OCI-LY1 (cell line): ENCODE measurements at regions not wholly inside any gene's neighbourhood (a gene's known extent, or its start where the extent isn't known, plus 50 kb on each side); places are given as distances from the start of the nearest gene placed in this dataset.

Experiments
- H2AFZ ChIP-seq: fragments of 200-600 bp; sonication (generic), shearing (Covaris generic); 2 replicates; pipeline ENCODE4 v1.6.0; 2014; ENCODE audit warnings: antibody characterized with exemption, mild to moderate bottlenecking, low read length
- H3F3A ChIP-seq: fragments of 200-600 bp; sonication (generic), shearing (Covaris generic); 2 replicates; pipeline ENCODE4 v1.6.0; 2014; ENCODE audit warnings: mild to moderate bottlenecking, antibody characterized with exemption, low read length, moderate library complexity; ENCODE audit not compliant: insufficient read depth
- H3K27ac ChIP-seq: fragments of 200-600 bp; sonication (generic); 2 replicates; pipeline ENCODE4 v1.5.1; 2014; ENCODE audit warnings: low read length, mixed run types, mild to moderate bottlenecking, low read depth; ENCODE audit not compliant: poor library complexity, severe bottlenecking
- H3K27me3 ChIP-seq: fragments of 200-600 bp; sonication (generic); 2 replicates; pipeline ENCODE4 v1.6.0; 2014; ENCODE audit warnings: antibody characterized with exemption, mild to moderate bottlenecking, low read length, moderate library complexity; ENCODE audit not compliant: insufficient read depth
- H3K36me3 ChIP-seq: fragments of 200-600 bp; sonication (generic); 2 replicates; pipeline ENCODE4 v1.6.1; 2014; ENCODE audit warnings: mild to moderate bottlenecking, antibody characterized with exemption, low read length, moderate library complexity, mixed read lengths; ENCODE audit not compliant: insufficient read depth
- H3K4me1 ChIP-seq: fragments of 200-600 bp; sonication (generic); 2 replicates; pipeline ENCODE4 v1.5.1; 2014; ENCODE audit warnings: mild to moderate bottlenecking, low read length, moderate library complexity; ENCODE audit not compliant: insufficient read depth, severe bottlenecking
- H3K4me2 ChIP-seq: fragments of 200-600 bp; sonication (generic), shearing (Covaris generic); 2 replicates; pipeline ENCODE4 v1.6.1; 2014; ENCODE audit warnings: low read length
- H3K4me3 ChIP-seq: fragments of 200-600 bp; sonication (generic); 2 replicates; pipeline ENCODE4 v1.5.1; 2014; ENCODE audit warnings: low read length, low read depth, mild to moderate bottlenecking, mixed read lengths; ENCODE audit not compliant: poor library complexity, severe bottlenecking
- H3K79me2 ChIP-seq: fragments of 200-600 bp; shearing (Covaris generic); 2 replicates; pipeline ENCODE4 v1.6.1; 2016; ENCODE audit warnings: mixed run types, low read length, mixed read lengths; ENCODE audit not compliant: insufficient read depth
- H3K9ac ChIP-seq: fragments of 200-600 bp; sonication (generic), shearing (Covaris generic); 2 replicates; pipeline ENCODE4 v1.6.1; 2014; ENCODE audit warnings: mild to moderate bottlenecking, low read length, mixed read lengths
- H3K9me2 ChIP-seq: fragments of 200-600 bp; sonication (generic), shearing (Covaris generic); 2 replicates; pipeline ENCODE4 v1.6.1; 2014; ENCODE audit warnings: low read depth, mild to moderate bottlenecking, low read length, mixed read lengths
- H3K9me3 ChIP-seq: fragments of 200-600 bp; shearing (Covaris generic); 2 replicates; pipeline ENCODE4 v1.6.1; 2014; ENCODE audit warnings: low read length, mixed read lengths
- H4K20me1 ChIP-seq: fragments of 200-600 bp; sonication (generic), shearing (Covaris generic); 2 replicates; pipeline ENCODE4 v1.6.0; 2016; ENCODE audit warnings: mild to moderate bottlenecking, low read length; ENCODE audit not compliant: insufficient read depth
- EZH2 ChIP-seq: fragments of 200-600 bp; sonication (generic), shearing (Covaris generic); IDR thresholded peaks from 2 replicates; pipeline ENCODE4 v1.8.0; 2017; ENCODE audit warnings: borderline replicate concordance, mixed run types, mild to moderate bottlenecking, antibody characterized with exemption, low read length, moderate library complexity, mixed read lengths
- TF ChIP-seq, protein P1 (sequence below): fragments of 200-600 bp; sonication (generic), shearing (Covaris generic); IDR thresholded peaks from 2 replicates; pipeline ENCODE4 v1.5.1; 2017; ENCODE audit warnings: mild to moderate bottlenecking, antibody characterized with exemption, low read length, moderate library complexity, mixed read lengths

DNA sequence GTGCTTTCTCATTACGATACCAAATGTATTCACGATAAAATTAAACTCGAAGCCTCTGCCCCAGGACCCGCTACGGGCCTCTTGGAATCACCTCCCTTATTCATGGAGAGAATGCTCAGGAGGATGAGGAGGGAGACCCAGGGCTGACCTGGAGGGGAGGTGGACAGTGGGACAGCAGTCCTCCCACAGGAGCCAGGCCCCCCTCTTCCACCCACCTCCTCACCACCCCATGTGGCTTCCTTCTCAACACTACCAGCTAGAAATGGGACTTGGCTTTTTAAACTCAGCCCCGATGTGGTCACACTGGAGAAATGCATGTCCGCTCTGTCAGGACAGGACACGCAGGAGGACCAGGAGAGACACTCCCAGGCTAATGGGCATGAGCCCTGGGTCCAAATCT lies 147.9 kb upstream of the ID2 start:
- H3K79me2 ChIP-seq: no peaks in the 10 kb centered on the region
- H3K36me3 ChIP-seq: peaks cover 13% of the 10 kb centered on the region
- H3K9me3 ChIP-seq: peaks cover 9% of the 10 kb centered on the region
- no peak overlapping the region for H3K4me2 ChIP-seq
- H3K4me1 ChIP-seq: peaks cover 68% of the 10 kb centered on the region
- H3K9me2 ChIP-seq: no peaks in the 10 kb centered on the region
- no peaks in the 10 kb centered on the region for H4K20me1 ChIP-seq
- H3K4me3 ChIP-seq: no peak overlapping the region
- TF ChIP-seq EZH2: no peak
- TF ChIP-seq, protein P1, sequence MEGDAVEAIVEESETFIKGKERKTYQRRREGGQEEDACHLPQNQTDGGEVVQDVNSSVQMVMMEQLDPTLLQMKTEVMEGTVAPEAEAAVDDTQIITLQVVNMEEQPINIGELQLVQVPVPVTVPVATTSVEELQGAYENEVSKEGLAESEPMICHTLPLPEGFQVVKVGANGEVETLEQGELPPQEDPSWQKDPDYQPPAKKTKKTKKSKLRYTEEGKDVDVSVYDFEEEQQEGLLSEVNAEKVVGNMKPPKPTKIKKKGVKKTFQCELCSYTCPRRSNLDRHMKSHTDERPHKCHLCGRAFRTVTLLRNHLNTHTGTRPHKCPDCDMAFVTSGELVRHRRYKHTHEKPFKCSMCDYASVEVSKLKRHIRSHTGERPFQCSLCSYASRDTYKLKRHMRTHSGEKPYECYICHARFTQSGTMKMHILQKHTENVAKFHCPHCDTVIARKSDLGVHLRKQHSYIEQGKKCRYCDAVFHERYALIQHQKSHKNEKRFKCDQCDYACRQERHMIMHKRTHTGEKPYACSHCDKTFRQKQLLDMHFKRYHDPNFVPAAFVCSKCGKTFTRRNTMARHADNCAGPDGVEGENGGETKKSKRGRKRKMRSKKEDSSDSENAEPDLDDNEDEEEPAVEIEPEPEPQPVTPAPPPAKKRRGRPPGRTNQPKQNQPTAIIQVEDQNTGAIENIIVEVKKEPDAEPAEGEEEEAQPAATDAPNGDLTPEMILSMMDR: no peak
- peak overlapping the region; percentile 87 for H3K27ac ChIP-seq
- H3K9ac ChIP-seq: no peak overlapping the region
- H2AFZ ChIP-seq: no peak overlapping the region
- H3K27me3 ChIP-seq: no peaks in the 10 kb centered on the region
- H3F3A ChIP-seq: no peaks in the 10 kb centered on the region

DNA sequence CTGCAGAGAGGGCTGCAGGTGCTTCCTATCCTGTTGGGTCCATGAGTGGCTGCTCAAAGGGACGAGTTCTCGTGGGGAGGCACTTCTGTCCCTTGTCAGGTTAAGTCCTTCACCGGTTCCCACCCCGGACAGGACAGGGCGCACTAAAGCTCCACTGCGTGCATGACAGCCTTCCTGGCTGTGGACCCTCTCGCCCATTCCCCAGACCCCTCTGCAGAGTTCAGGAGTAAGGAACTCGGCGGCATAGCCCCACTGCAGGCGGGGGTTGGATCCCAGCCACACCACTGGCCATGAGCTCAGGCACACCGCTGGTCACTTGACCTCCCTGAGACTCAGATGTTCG lies 147.5 kb upstream of the ID2 start:
- TF ChIP-seq, protein P1: no peak
- TF ChIP-seq EZH2: no peak
- H4K20me1 ChIP-seq: no peaks in the 10 kb centered on the region
- H3K79me2 ChIP-seq: no peaks in the 10 kb centered on the region
- peak overlapping the region; percentile 38; the same call in 1 of the 2 replicates for H3K4me2 ChIP-seq
- no peak overlapping the region for H3K4me3 ChIP-seq
- peaks cover 13% of the 10 kb centered on the region for H3K36me3 ChIP-seq
- H3K9ac ChIP-seq: peak overlapping the region; percentile 56; the same call in 1 of the 2 replicates
- H3K27ac ChIP-seq: peak overlapping the region; percentile 87
- H3K9me2 ChIP-seq: no peaks in the 10 kb centered on the region
- peaks cover 9% of the 10 kb centered on the region for H3K9me3 ChIP-seq
- no peaks in the 10 kb centered on the region for H3F3A ChIP-seq
- peaks cover 68% of the 10 kb centered on the region for H3K4me1 ChIP-seq
- no peaks in the 10 kb centered on the region for H3K27me3 ChIP-seq
- H2AFZ ChIP-seq: no peak overlapping the region

DNA sequence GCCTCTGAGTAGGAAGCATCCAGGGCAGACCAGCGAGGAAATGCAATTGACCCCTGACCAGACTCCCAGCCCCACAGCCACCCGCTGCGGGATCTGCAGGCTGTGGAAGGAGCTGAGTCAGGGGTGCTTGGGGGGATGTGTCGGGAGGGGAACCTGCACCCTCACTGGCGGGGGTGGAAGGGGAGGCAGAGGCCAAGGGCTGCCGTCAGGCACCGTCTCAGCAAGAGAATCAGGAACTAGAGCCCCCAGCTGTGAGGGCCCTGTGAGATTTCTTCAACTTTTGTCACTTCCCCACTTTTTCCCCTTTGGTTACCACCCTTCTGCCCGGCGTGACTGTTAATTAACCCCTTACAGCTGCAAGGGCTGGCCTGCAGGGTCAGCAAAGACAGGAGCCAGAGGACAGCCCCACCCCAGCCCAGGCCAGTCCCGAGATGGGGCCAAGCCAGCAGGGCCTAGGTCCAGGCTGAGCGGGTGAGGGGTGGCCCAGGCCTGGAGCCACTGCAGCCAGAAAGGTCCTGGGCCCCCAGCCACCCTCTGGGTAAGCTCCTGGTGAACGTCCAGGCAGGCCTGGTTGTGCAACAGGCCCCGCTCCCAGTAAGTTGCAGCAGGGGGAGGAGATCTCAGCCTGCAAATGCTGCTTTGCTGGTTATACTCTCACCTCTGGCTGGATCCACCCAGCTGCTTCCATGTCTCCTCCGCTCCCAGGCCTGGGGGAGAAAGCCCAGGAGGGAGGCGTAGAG lies 147.0 kb upstream of the ID2 start:
- Histone ChIP-seq H3K27me3 (no peaks in the 10 kb centered on the region), H3K4me3 (peak overlapping the region; percentile 2), H3K9me3 (peaks cover 9% of the 10 kb centered on the region), H3K4me1 (peaks cover 68% of the 10 kb centered on the region), H3K27ac (peak overlapping the region; percentile 87), H2AFZ (no peak overlapping the region), H3K79me2 (no peaks in the 10 kb centered on the region), H3K4me2 (peak overlapping the region; percentile 38; the same call in 1 of the 2 replicates), H3K9me2 (no peaks in the 10 kb centered on the region), H4K20me1 (no peaks in the 10 kb centered on the region), H3K9ac (peak overlapping the region; percentile 56; the same call in 1 of the 2 replicates), H3F3A (no peaks in the 10 kb centered on the region), H3K36me3 (peaks cover 13% of the 10 kb centered on the region)
- TF ChIP-seq, protein P1: no peak
- no peak for TF ChIP-seq EZH2
